ENCODE measurements at regions not wholly inside any gene's neighbourhood (a gene's known extent, or its start where the extent isn't known, plus 50 kb on each side); places are given as distances from the start of the nearest gene placed in this dataset.

DNA sequence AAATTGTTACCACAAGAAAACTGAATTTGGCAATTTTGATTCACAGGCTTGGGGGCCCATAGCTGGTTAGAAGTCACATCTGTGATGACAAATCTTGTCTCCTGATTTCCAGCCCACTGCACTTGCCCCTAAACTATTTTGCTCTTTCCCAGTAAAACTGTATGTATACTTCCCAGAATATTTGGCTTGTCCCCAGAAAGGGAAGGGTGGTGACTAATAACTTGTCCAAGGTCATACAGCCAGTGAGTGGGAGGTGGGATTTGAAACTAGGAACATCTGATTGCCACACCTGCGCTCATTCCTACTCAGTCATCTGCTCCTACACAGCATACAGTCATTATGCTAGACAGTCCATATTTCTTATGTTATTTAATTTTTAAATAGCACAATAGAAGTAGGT is 304.5 kb downstream of the SDHAF3 start:
- Mint-ChIP-seq H3K27ac (ENCODE audit: unreplicated experiment) (no peak overlapping the region), H3K9me3 (ENCODE audit: unreplicated experiment) (no peaks in the 10 kb centered on the region), H3K36me3 (ENCODE audit: low read depth, unreplicated experiment) (no peaks in the 10 kb centered on the region), H3K4me3 (ENCODE audit: unreplicated experiment) (no peak overlapping the region), H3K4me1 (ENCODE audit: low read depth, unreplicated experiment) (no peaks in the 10 kb centered on the region), H3K27me3 (ENCODE audit: low read depth, unreplicated experiment) (no peaks in the 10 kb centered on the region)
- H3K9ac ChIP-seq (ENCODE audit: low read length) = no peak overlapping the region
- DNase-seq (ENCODE audit: low read depth) (no peak), FAIRE-seq (no peak)
- H4K20me1 ChIP-seq (ENCODE audit: insufficient read depth, low read length) = no peaks in the 10 kb centered on the region
- H3K79me2 ChIP-seq (ENCODE audit: insufficient read depth, low read length) = no peaks in the 10 kb centered on the region
- no peak overlapping the region for H3K27ac ChIP-seq (ENCODE audit: low read depth, low read length)
- H3K27me3 ChIP-seq (ENCODE audit: insufficient read depth, low read length) = no peaks in the 10 kb centered on the region
- H2AFZ ChIP-seq (ENCODE audit: low read depth, low read length) = no peak overlapping the region
- no peaks in the 10 kb centered on the region for H3K36me3 ChIP-seq (ENCODE audit: insufficient read depth, low read length)
- TF ChIP-seq EZH2 (IDR thresholded peaks at IDR 0.05; ENCODE audit: insufficient read depth, low read length) = no peak
- TF ChIP-seq, protein P1, sequence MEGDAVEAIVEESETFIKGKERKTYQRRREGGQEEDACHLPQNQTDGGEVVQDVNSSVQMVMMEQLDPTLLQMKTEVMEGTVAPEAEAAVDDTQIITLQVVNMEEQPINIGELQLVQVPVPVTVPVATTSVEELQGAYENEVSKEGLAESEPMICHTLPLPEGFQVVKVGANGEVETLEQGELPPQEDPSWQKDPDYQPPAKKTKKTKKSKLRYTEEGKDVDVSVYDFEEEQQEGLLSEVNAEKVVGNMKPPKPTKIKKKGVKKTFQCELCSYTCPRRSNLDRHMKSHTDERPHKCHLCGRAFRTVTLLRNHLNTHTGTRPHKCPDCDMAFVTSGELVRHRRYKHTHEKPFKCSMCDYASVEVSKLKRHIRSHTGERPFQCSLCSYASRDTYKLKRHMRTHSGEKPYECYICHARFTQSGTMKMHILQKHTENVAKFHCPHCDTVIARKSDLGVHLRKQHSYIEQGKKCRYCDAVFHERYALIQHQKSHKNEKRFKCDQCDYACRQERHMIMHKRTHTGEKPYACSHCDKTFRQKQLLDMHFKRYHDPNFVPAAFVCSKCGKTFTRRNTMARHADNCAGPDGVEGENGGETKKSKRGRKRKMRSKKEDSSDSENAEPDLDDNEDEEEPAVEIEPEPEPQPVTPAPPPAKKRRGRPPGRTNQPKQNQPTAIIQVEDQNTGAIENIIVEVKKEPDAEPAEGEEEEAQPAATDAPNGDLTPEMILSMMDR (IDR thresholded peaks at IDR 0.05; ENCODE audit: insufficient read depth, low read depth, low read length) = no peak
- H3K4me2 ChIP-seq (ENCODE audit: low read length) = no peak overlapping the region
- no peak overlapping the region for H3K4me3 ChIP-seq (ENCODE audit: insufficient read depth, low read depth, low read length)
- H3K9me3 ChIP-seq (ENCODE audit: insufficient read depth, low read depth, low read length) = peaks cover 2% of the 10 kb centered on the region
- H3K4me1 ChIP-seq (ENCODE audit: insufficient read depth, low read length) = no peaks in the 10 kb centered on the region

DNA sequence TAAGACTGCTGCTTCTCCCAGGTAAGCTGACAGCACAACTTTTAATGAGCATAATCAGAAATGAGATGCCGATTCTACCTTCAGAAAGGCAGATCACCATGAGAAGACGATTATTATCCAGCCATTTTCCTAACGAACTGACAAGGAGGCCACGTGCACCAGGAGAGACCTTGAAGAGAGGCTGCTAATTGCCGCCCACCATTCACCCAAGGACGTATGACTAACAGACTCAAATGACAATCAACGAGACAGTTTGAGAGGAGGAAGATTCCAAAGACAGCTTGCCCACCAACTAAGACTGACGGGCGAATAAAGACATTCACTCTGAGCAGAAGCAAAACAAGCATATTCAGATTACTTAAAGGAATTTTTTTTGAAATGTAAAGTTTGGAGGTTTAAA is 301.9 kb upstream of the TAC1 start:
- TF ChIP-seq EZH2 (IDR thresholded peaks at IDR 0.05; ENCODE audit: insufficient read depth, low read length) = no peak
- TF ChIP-seq, protein P1 (IDR thresholded peaks at IDR 0.05; ENCODE audit: insufficient read depth, low read depth, low read length) = no peak
- Histone ChIP-seq H3K9ac (ENCODE audit: low read length) (no peak overlapping the region), H3K27me3 (ENCODE audit: insufficient read depth, low read length) (no peaks in the 10 kb centered on the region), H3K79me2 (ENCODE audit: insufficient read depth, low read length) (no peaks in the 10 kb centered on the region), H3K27ac (ENCODE audit: low read depth, low read length) (no peak overlapping the region), H3K4me3 (ENCODE audit: insufficient read depth, low read depth, low read length) (no peak overlapping the region), H3K36me3 (ENCODE audit: insufficient read depth, low read length) (no peaks in the 10 kb centered on the region), H3K9me3 (ENCODE audit: insufficient read depth, low read depth, low read length) (no peaks in the 10 kb centered on the region), H2AFZ (ENCODE audit: low read depth, low read length) (no peak overlapping the region), H3K4me2 (ENCODE audit: low read length) (no peak overlapping the region), H4K20me1 (ENCODE audit: insufficient read depth, low read length) (no peaks in the 10 kb centered on the region), H3K4me1 (ENCODE audit: insufficient read depth, low read length) (no peaks in the 10 kb centered on the region)
- Mint-ChIP-seq H3K4me1 (ENCODE audit: low read depth, unreplicated experiment) (no peaks in the 10 kb centered on the region), H3K27me3 (ENCODE audit: low read depth, unreplicated experiment) (no peaks in the 10 kb centered on the region), H3K4me3 (ENCODE audit: unreplicated experiment) (no peak overlapping the region), H3K27ac (ENCODE audit: unreplicated experiment) (no peak overlapping the region), H3K36me3 (ENCODE audit: low read depth, unreplicated experiment) (no peaks in the 10 kb centered on the region), H3K9me3 (ENCODE audit: unreplicated experiment) (no peaks in the 10 kb centered on the region)
- FAIRE-seq (no peak), DNase-seq (ENCODE audit: low read depth) (no peak)

DNA sequence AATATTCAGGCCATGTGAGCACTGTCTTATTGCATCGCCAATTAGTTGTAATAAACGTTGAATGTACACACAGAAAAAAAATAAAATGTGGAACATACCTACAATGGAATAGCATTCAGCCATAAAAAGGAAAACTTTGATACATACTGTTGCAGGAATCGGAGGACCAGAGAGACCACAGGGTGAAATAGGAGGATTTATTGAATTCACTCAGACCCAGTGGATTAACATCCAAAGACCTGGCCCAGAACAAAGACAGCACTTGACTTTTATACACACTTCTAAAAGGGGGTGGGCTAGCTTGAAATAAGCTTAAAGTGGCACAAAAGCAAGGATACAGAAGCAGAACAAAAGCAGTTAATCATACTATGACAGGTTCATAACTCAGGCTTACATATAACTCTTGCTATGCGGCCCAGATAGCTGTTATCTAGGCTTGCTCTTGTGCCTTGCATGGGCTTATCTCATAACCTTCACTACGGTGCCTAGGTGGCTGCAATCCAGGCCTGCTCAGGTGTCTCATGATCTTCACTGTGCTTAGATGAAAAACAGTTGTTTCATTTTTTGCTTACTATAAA is 292.2 kb upstream of the TAC1 start:
- Histone ChIP-seq H4K20me1 (ENCODE audit: insufficient read depth, low read length) (no peaks in the 10 kb centered on the region), H3K79me2 (ENCODE audit: insufficient read depth, low read length) (no peaks in the 10 kb centered on the region), H3K9me3 (ENCODE audit: insufficient read depth, low read depth, low read length) (peaks cover 5% of the 10 kb centered on the region), H3K4me1 (ENCODE audit: insufficient read depth, low read length) (no peaks in the 10 kb centered on the region), H3K27ac (ENCODE audit: low read depth, low read length) (no peak overlapping the region), H3K4me2 (ENCODE audit: low read length) (no peak overlapping the region), H2AFZ (ENCODE audit: low read depth, low read length) (no peak overlapping the region), H3K27me3 (ENCODE audit: insufficient read depth, low read length) (no peaks in the 10 kb centered on the region), H3K9ac (ENCODE audit: low read length) (no peak overlapping the region), H3K36me3 (ENCODE audit: insufficient read depth, low read length) (no peaks in the 10 kb centered on the region), H3K4me3 (ENCODE audit: insufficient read depth, low read depth, low read length) (no peak overlapping the region)
- no peaks in the 10 kb centered on the region for H3K27me3 Mint-ChIP-seq (ENCODE audit: low read depth, unreplicated experiment)
- no peak for TF ChIP-seq EZH2 (IDR thresholded peaks at IDR 0.05; ENCODE audit: insufficient read depth, low read length)
- TF ChIP-seq, protein P1 (IDR thresholded peaks at IDR 0.05; ENCODE audit: insufficient read depth, low read depth, low read length) = no peak
- FAIRE-seq (no peak), DNase-seq (ENCODE audit: low read depth) (no peak)
- H3K36me3 Mint-ChIP-seq (ENCODE audit: low read depth, unreplicated experiment) = no peaks in the 10 kb centered on the region
- peaks cover 10% of the 10 kb centered on the region for H3K9me3 Mint-ChIP-seq (ENCODE audit: unreplicated experiment)
- no peak overlapping the region for H3K4me3 Mint-ChIP-seq (ENCODE audit: unreplicated experiment)
- H3K27ac Mint-ChIP-seq (ENCODE audit: unreplicated experiment) = no peak overlapping the region
- no peaks in the 10 kb centered on the region for H3K4me1 Mint-ChIP-seq (ENCODE audit: low read depth, unreplicated experiment)

Measured in astrocyte (in vitro differentiated cells and primary cell).